ENCODE measurements at regions not wholly inside any gene's neighbourhood (a gene's known extent, or its start where the extent isn't known, plus 50 kb on each side); places are given as distances from the start of the nearest gene placed in this dataset.

GRCh38 chr13:73870036-73870741 lies 264.0 kb downstream of the KLF12 start:
- Histone ChIP-seq H3K18ac (ENCODE audit: low read depth, low read length) (peak overlapping the region; percentile 94; the same call in 1 of the 2 replicates), H4K20me1 (ENCODE audit: insufficient read depth, low read length) (peaks cover 4% of the 10 kb centered on the region; the same call in 1 of the 2 replicates), H2BK120ac (ENCODE audit: low read depth, low read length) (peak overlapping the region; percentile 93), H3K23ac (ENCODE audit: low read depth, low read length) (peak overlapping the region; percentile 39; the same call in 1 of the 2 replicates), H3K4me2 (ENCODE audit: low read depth, low read length) (peak overlapping the region; percentile 92; the same call in 1 of the 2 replicates), H2BK5ac (ENCODE audit: low read depth, low read length, poor library complexity, severe bottlenecking) (peak overlapping the region; percentile 98), H3K36me3 (ENCODE audit: control insufficient read depth, insufficient read depth, low read length) (no peaks in the 10 kb centered on the region; the same call in 1 of the 2 replicates), H2BK15ac (ENCODE audit: low read depth, low read length) (peak overlapping the region; percentile 49; the same call in 1 of the 3 replicates), H4K5ac (ENCODE audit: low read depth, low read length) (peak overlapping the region; percentile 86; the same call in 1 of the 2 replicates), H2AK5ac (ENCODE audit: low read depth, low read length) (peak overlapping the region; percentile 20; the same call in 1 of the 2 replicates), H3K4me3 (ENCODE audit: insufficient read depth, low read depth, low read length) (peak overlapping the region; percentile 5; the same call in 1 of the 2 replicates), H2BK20ac (ENCODE audit: low read depth, low read length) (peak overlapping the region; percentile 54), H3K27me3 (ENCODE audit: control insufficient read depth, insufficient read depth, low read length) (no peaks in the 10 kb centered on the region), H3K14ac (replicated peaks; ENCODE audit: low read depth, low read length) (peak overlapping the region; percentile 81), H4K8ac (ENCODE audit: low read depth in 2 of 2, low read length in 2 of 2) (peak overlapping the region; percentile 10 to 79), H3K4ac (ENCODE audit: low read depth, low read length) (peak overlapping the region; percentile 93), H4K91ac (ENCODE audit: insufficient read depth, low read depth, low read length) (peak overlapping the region; percentile 76; the same call in 1 of the 2 replicates), H3K79me1 (ENCODE audit: low read depth in 1 of 2, low read length in 2 of 2) (peaks cover 6 to 30% of the 10 kb centered on the region in 2 experiments; a peak in 3 of 4 replicates), H3K9me3 (ENCODE audit: control insufficient read depth, insufficient read depth, low read length) (no peaks in the 10 kb centered on the region), H3K9ac (ENCODE audit: low read depth, low read length) (no peak overlapping the region; the same call in 1 of the 2 replicates), H3K56ac (ENCODE audit: extremely low read depth, insufficient read depth, low read length) (peak overlapping the region; percentile 82; the same call in 1 of the 2 replicates), H3K27ac (ENCODE audit: insufficient read depth, low read length) (peak overlapping the region; percentile 36; the same call in 1 of the 2 replicates), H3K4me1 (ENCODE audit: control insufficient read depth, insufficient read depth, low read length) (peaks cover 11% of the 10 kb centered on the region), H3K9me1 (ENCODE audit: insufficient read depth, low read length) (peaks cover 7% of the 10 kb centered on the region; the same call in 1 of the 2 replicates), H2AFZ (replicated peaks; ENCODE audit: low read length, poor library complexity) (no peak overlapping the region), H2AK9ac (replicated peaks; ENCODE audit: low read depth, low read length, poor library complexity) (no peak overlapping the region)
- ChIA-PET POLR2A (ENCODE audit: unreplicated experiment) (no interaction called here), CTCF (no interaction called here)
- 80% methylated on average over 1 of the region's 5 CpGs; no CpG with 5 or more reads in 1 of the 2 experiments for WGBS, 2 experiments (ENCODE audit: extremely low coverage in 2 of 2, insufficient read length in 1 of 2)
- dilution Hi-C loops (cut with HindIII; ENCODE audit: low sequenced_read_pairs, unreplicated experiment) (no loop called here), intact Hi-C loops (cut with micrococcal nuclease) (loop anchor here (5.0 kb wide), 1 partner anchor 342 kb away; no protein-coding TSS in a partner anchor), in situ Hi-C loops (cut with MboI; ENCODE audit: low sequenced_read_pairs) (no loop called here)
- TF ChIP-seq CEBPB (IDR thresholded peaks at IDR 0.05; ENCODE audit: low read depth, low read length) (peak; percentile 80), POLR2A (IDR thresholded peaks at IDR 0.05; ENCODE audit: low read depth, low read length) (no peak)
- peak; percentile 42 for DNase-seq
- ATAC-seq (ENCODE audit: low read depth) = no peak
- no TSS peak for BruUV-seq (replicated peaks)
